ENCODE measurements at regions not wholly inside any gene's neighbourhood (a gene's known extent, or its start where the extent isn't known, plus 50 kb on each side); places are given as distances from the start of the nearest gene placed in this dataset.

- Histone ChIP-seq H3K9ac (no peak overlapping the region), H3K4me2 (no peak overlapping the region), H3K79me2 (ENCODE audit: insufficient read depth, low read depth) (no peaks in the 10 kb centered on the region), H3K36me3 (ENCODE audit: insufficient read depth) (no peaks in the 10 kb centered on the region), H3K27me3 (ENCODE audit: insufficient read depth, low read depth) (no peaks in the 10 kb centered on the region), H3K4me1 (ENCODE audit: low read depth, poor library complexity, severe bottlenecking) (no peaks in the 10 kb centered on the region), H3K4me3 (IDR thresholded peaks at IDR 0.05; ENCODE audit: insufficient read depth, low read depth, low read length) (no peak overlapping the region), H3K27ac (no peak overlapping the region), H2AFZ (ENCODE audit: low read depth) (no peak overlapping the region), H4K20me1 (ENCODE audit: insufficient read depth) (no peaks in the 10 kb centered on the region)
- TF ChIP-seq CTCF (conservative IDR thresholded peaks at IDR 0.05; ENCODE audit: low read depth, low read length), result no peak
Measured at GRCh38 chr13:109357751-109358471, 428.5 kb downstream of the IRS2 start.

DNA sequence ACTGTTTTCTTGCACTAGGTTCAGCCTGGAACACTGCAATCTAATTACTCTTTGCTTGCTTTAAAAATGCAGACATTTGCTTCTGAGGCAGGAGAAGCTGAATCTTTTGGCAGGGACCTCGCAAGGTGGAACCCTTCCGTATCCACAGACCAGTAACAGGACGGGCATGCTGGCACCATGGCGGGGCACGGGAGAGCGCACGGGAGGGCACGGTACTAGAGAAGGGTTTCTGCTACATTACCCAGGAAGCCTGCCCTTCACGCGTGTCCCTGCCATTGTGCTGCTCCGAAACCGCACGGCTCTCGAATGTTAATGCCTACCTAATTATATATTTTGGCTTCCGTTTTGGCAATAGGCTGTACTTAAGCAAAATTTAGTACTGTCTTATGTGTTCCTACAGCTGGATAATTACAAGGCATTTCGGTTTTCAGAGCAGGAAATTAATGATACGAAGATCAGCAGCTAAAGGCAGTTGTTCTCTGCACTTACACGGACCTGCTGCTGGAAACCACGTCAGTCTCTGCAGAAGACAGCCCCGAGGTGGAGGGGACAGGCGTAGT, 430.4 kb downstream of the IRS2 start:
- H4K20me1 ChIP-seq (ENCODE audit: insufficient read depth), result no peaks in the 10 kb centered on the region
- H3K4me1 ChIP-seq (ENCODE audit: low read depth, poor library complexity, severe bottlenecking), result no peaks in the 10 kb centered on the region
- H3K9ac ChIP-seq, result no peak overlapping the region
- H3K27me3 ChIP-seq (ENCODE audit: insufficient read depth, low read depth), result no peaks in the 10 kb centered on the region
- no peaks in the 10 kb centered on the region for H3K36me3 ChIP-seq (ENCODE audit: insufficient read depth)
- H3K27ac ChIP-seq, result no peak overlapping the region
- no peak overlapping the region for H3K4me2 ChIP-seq
- no peaks in the 10 kb centered on the region for H3K79me2 ChIP-seq (ENCODE audit: insufficient read depth, low read depth)
- H2AFZ ChIP-seq (ENCODE audit: low read depth), result no peak overlapping the region
- no peak for TF ChIP-seq CTCF (conservative IDR thresholded peaks at IDR 0.05; ENCODE audit: low read depth, low read length)
- H3K4me3 ChIP-seq (IDR thresholded peaks at IDR 0.05; ENCODE audit: insufficient read depth, low read depth, low read length), result no peak overlapping the region

DNA sequence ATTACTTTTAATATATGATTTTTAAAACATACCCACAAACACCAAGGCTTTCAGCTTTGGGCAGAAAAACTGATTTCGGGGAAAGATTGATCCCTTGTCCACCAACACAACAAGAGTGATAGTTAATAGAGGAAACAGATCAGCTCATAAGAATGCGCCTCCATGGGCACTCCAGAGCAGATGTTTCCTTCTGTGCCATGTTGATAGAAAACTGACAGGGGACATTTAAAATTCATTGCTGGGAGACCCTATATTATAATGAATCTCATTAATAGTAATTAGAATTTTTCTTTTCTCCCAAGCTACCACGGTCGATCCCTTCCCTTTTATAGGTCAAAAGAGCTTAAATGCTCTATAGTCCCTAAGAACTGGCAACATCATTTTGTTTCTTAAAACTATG, 431.2 kb downstream of the IRS2 start:
- no peaks in the 10 kb centered on the region for H3K36me3 ChIP-seq (ENCODE audit: insufficient read depth)
- TF ChIP-seq CTCF (conservative IDR thresholded peaks at IDR 0.05; ENCODE audit: low read depth, low read length), result no peak
- H3K27me3 ChIP-seq (ENCODE audit: insufficient read depth, low read depth), result no peaks in the 10 kb centered on the region
- no peaks in the 10 kb centered on the region for H4K20me1 ChIP-seq (ENCODE audit: insufficient read depth)
- H3K4me1 ChIP-seq (ENCODE audit: low read depth, poor library complexity, severe bottlenecking), result no peaks in the 10 kb centered on the region
- no peaks in the 10 kb centered on the region for H3K79me2 ChIP-seq (ENCODE audit: insufficient read depth, low read depth)
- H3K4me3 ChIP-seq (IDR thresholded peaks at IDR 0.05; ENCODE audit: insufficient read depth, low read depth, low read length), result no peak overlapping the region
- no peak overlapping the region for H2AFZ ChIP-seq (ENCODE audit: low read depth)
- no peak overlapping the region for H3K4me2 ChIP-seq
- H3K9ac ChIP-seq, result no peak overlapping the region
- no peak overlapping the region for H3K27ac ChIP-seq

- Histone ChIP-seq H3K27me3 (ENCODE audit: insufficient read depth, low read depth) (no peaks in the 10 kb centered on the region), H3K9ac (no peak overlapping the region), H3K27ac (no peak overlapping the region), H3K4me3 (IDR thresholded peaks at IDR 0.05; ENCODE audit: insufficient read depth, low read depth, low read length) (no peak overlapping the region), H2AFZ (ENCODE audit: low read depth) (no peak overlapping the region), H3K4me1 (ENCODE audit: low read depth, poor library complexity, severe bottlenecking) (no peaks in the 10 kb centered on the region), H3K79me2 (ENCODE audit: insufficient read depth, low read depth) (no peaks in the 10 kb centered on the region), H4K20me1 (ENCODE audit: insufficient read depth) (no peaks in the 10 kb centered on the region), H3K4me2 (no peak overlapping the region), H3K36me3 (ENCODE audit: insufficient read depth) (no peaks in the 10 kb centered on the region)
- no peak for TF ChIP-seq CTCF (conservative IDR thresholded peaks at IDR 0.05; ENCODE audit: low read depth, low read length)
Measured at GRCh38 chr13:109351236-109351635, 435.1 kb downstream of the IRS2 start.
